Posterior cingulate gyrus (tissue), 11 donors: ENCODE measurements at regions not wholly inside any gene's neighbourhood (a gene's known extent, or its start where the extent isn't known, plus 50 kb on each side); places are given as distances from the start of the nearest gene placed in this dataset.

Experiments used
- DNase-seq, 10 donors: peaks; one replicate each; pipeline versions ENCODE4 v3.0.0 to v3.0.0-alpha.2; 2020 to 2021; ENCODE audit warnings: mixed read lengths in 3 of 10
- intact Hi-C: fragments of 100-400 bp; cut with DNase I; formaldehyde crosslinking; loops from one replicate; pipeline ENCODE4 v1.15.1; 2023

GRCh38 chr7:433558-433957 lies 86.1 kb downstream of the PDGFA start:
- intact Hi-C loops = no loop called here
- no peak for DNase-seq

GRCh38 chr7:434891-435629 lies 84.6 kb downstream of the PDGFA start:
- DNase-seq = no peak
- intact Hi-C loops = no loop called here

- DNase-seq = no peak
- intact Hi-C loops = no loop called here
These were observed 83.8 kb downstream of the PDGFA start for GRCh38 chr7:435630-436366.

- intact Hi-C loops = no loop called here
- DNase-seq = no peak
These were observed 83.1 kb downstream of the PDGFA start for GRCh38 chr7:436367-437128.

GRCh38 chr7:437329-438251 lies 82.1 kb downstream of the PDGFA start:
- peak in 3 of 10 donors; percentile 9 to 40 (median 33) for DNase-seq
- intact Hi-C loops = no loop called here

- intact Hi-C loops = no loop called here
- no peak for DNase-seq
These were observed 81.3 kb downstream of the PDGFA start for GRCh38 chr7:438361-438760.

GRCh38 chr7:438916-439315 lies 80.7 kb downstream of the PDGFA start:
- intact Hi-C loops = no loop called here
- no peak for DNase-seq

- no peak for DNase-seq
- intact Hi-C loops = no loop called here
These were observed 79.4 kb downstream of the PDGFA start for GRCh38 chr7:440059-440749.

- intact Hi-C loops = no loop called here
- peak in 1 of 10 donors; percentile 8 for DNase-seq
These were observed 77.8 kb downstream of the PDGFA start for GRCh38 chr7:441684-442421.

GRCh38 chr7:442457-442856 lies 77.2 kb downstream of the PDGFA start:
- DNase-seq = peak in 1 of 10 donors; percentile 3
- intact Hi-C loops = no loop called here

- DNase-seq = no peak
- intact Hi-C loops = no loop called here
These were observed 76.3 kb downstream of the PDGFA start for GRCh38 chr7:443279-443833.

GRCh38 chr7:444606-445005 lies 75.0 kb downstream of the PDGFA start:
- intact Hi-C loops = no loop called here
- DNase-seq = peak in 1 of 10 donors; percentile 69

- intact Hi-C loops = no loop called here
- peak in 1 of 10 donors; percentile 64 for DNase-seq
These were observed 74.6 kb downstream of the PDGFA start for GRCh38 chr7:445020-445419.

GRCh38 chr7:445563-446288 lies 73.9 kb downstream of the PDGFA start:
- intact Hi-C loops = no loop called here
- DNase-seq = peak in 2 of 10 donors; percentile 69

- intact Hi-C loops = no loop called here
- peak in 4 of 10 donors; percentile 6 to 77 (median 66) for DNase-seq
These were observed 73.2 kb downstream of the PDGFA start for GRCh38 chr7:446289-446935.
